IMR-90 (cell line): ENCODE measurements at regions not wholly inside any gene's neighbourhood (a gene's known extent, or its start where the extent isn't known, plus 50 kb on each side); places are given as distances from the start of the nearest gene placed in this dataset.

Source experiments
- ATAC-seq: fragments of 200-7000 bp; cut with Tn5 transposase; 2 replicates; pipeline ENCODE4 v1.9.1; 2020; ENCODE audit warnings: low read depth, mild to moderate bottlenecking, moderate library complexity
- BruUV-seq: library from RNA; stranded (reverse); fragments of 400-500 nt; replicated peaks from 2 replicates; lab custom pipeline; 2021; lab: Mats Ljungman, UMichigan
- CTCF ChIA-PET: fragments of 300-600 bp; formaldehyde crosslinking; extraction: SDS; loops from one replicate; lab custom pipeline; 2021; ENCODE audit warnings: antibody characterized with exemption; lab: Yijun Ruan, JAX
- POLR2A ChIA-PET: fragments of 300-600 bp; sonication (Branson Sonifier 250); formaldehyde crosslinking; loops from one replicate; lab custom pipeline; 2022; ENCODE audit warnings: antibody characterized with exemption; ENCODE audit not compliant: unreplicated experiment; lab: Charles Lee
- DNase-seq: peaks from one replicate; pipeline ENCODE4 v3.0.0; 2013
- H2AFZ ChIP-seq: replicated peaks from 2 replicates; pipeline ENCODE3; 2013; ENCODE audit warnings: low read length, mild to moderate bottlenecking; ENCODE audit not compliant: poor library complexity
- H2AK5ac ChIP-seq: 2 replicates; pipeline ENCODE4 v1.6.1; 2013; ENCODE audit warnings: low read depth, low read length, inconsistent platforms
- H2AK9ac ChIP-seq: replicated peaks from 2 replicates; pipeline ENCODE3; 2013; ENCODE audit warnings: mild to moderate bottlenecking, low read depth, low read length, moderate library complexity; ENCODE audit not compliant: poor library complexity
- H2BK120ac ChIP-seq: 2 replicates; pipeline ENCODE4 v1.6.1; 2013; ENCODE audit warnings: low read depth, low read length, inconsistent platforms
- H2BK15ac ChIP-seq: 3 replicates; pipeline ENCODE4 v1.6.1; 2013; ENCODE audit warnings: low read depth, low read length, inconsistent platforms
- H2BK20ac ChIP-seq: 2 replicates; pipeline ENCODE4 v1.6.1; 2013; ENCODE audit warnings: low read depth, mild to moderate bottlenecking, inconsistent platforms, low read length, moderate library complexity
- H2BK5ac ChIP-seq: 2 replicates; pipeline ENCODE4 v1.6.1; 2013; ENCODE audit warnings: mild to moderate bottlenecking, low read depth, low read length, inconsistent platforms; ENCODE audit not compliant: poor library complexity, severe bottlenecking
- H3K14ac ChIP-seq: replicated peaks from 2 replicates; pipeline ENCODE4 v1.6.1; 2013; ENCODE audit warnings: low read depth, low read length, inconsistent platforms
- H3K18ac ChIP-seq: 2 replicates; pipeline ENCODE4 v1.6.1; 2013; ENCODE audit warnings: low read depth, low read length, control low read depth
- H3K23ac ChIP-seq: 2 replicates; pipeline ENCODE4 v1.6.1; 2013; ENCODE audit warnings: low read depth, low read length, inconsistent platforms
- H3K27ac ChIP-seq: 2 replicates; pipeline ENCODE4 v1.5.1; 2013; ENCODE audit warnings: mild to moderate bottlenecking, control low read depth, low read length; ENCODE audit not compliant: insufficient read depth
- H3K27me3 ChIP-seq: 2 replicates; pipeline ENCODE4 v1.6.1; 2013; ENCODE audit warnings: low read length; ENCODE audit not compliant: control insufficient read depth, insufficient read depth
- H3K36me3 ChIP-seq: 2 replicates; pipeline ENCODE4 v1.6.1; 2013; ENCODE audit warnings: low read length, mixed read lengths; ENCODE audit not compliant: control insufficient read depth, insufficient read depth
- H3K4ac ChIP-seq: 2 replicates; pipeline ENCODE4 v1.6.1; 2013; ENCODE audit warnings: low read depth, low read length, inconsistent platforms
- H3K4me1 ChIP-seq: 2 replicates; pipeline ENCODE4 v1.6.1; 2013; ENCODE audit warnings: low read length, mixed read lengths; ENCODE audit not compliant: control insufficient read depth, insufficient read depth
- H3K4me2 ChIP-seq: 2 replicates; pipeline ENCODE4 v1.6.1; 2013; ENCODE audit warnings: low read depth, mild to moderate bottlenecking, control low read depth, low read length, moderate library complexity
- H3K4me3 ChIP-seq: 2 replicates; pipeline ENCODE4 v1.5.1; 2013; ENCODE audit warnings: low read depth, mild to moderate bottlenecking, control low read depth, low read length, moderate library complexity; ENCODE audit not compliant: insufficient read depth
- H3K56ac ChIP-seq: 2 replicates; pipeline ENCODE4 v1.6.1; 2013; ENCODE audit warnings: low read length, inconsistent platforms; ENCODE audit not compliant: insufficient read depth; ENCODE audit errors: extremely low read depth
- H3K79me1 ChIP-seq, 2 experiments: 2 replicates each; pipeline ENCODE4 v1.6.1; 2013; ENCODE audit warnings: low read length in 2 of 2, inconsistent platforms in 1 of 2, low read depth in 1 of 2
- H3K9ac ChIP-seq: 2 replicates; pipeline ENCODE4 v1.6.1; 2013; ENCODE audit warnings: low read depth, low read length, control low read depth
- H3K9me1 ChIP-seq: 2 replicates; pipeline ENCODE4 v1.6.1; 2013; ENCODE audit warnings: low read length, inconsistent platforms; ENCODE audit not compliant: insufficient read depth
- H3K9me3 ChIP-seq: 2 replicates; pipeline ENCODE4 v1.6.1; 2013; ENCODE audit warnings: low read length; ENCODE audit not compliant: control insufficient read depth, insufficient read depth
- H4K20me1 ChIP-seq: 2 replicates; pipeline ENCODE4 v1.6.1; 2013; ENCODE audit warnings: low read length, inconsistent platforms; ENCODE audit not compliant: insufficient read depth
- H4K5ac ChIP-seq: 2 replicates; pipeline ENCODE4 v1.6.1; 2013; ENCODE audit warnings: mild to moderate bottlenecking, low read depth, low read length, control low read depth
- H4K8ac ChIP-seq, 2 experiments: 2 replicates each; pipeline ENCODE4 v1.6.1; 2013; ENCODE audit warnings: low read depth in 2 of 2, low read length in 2 of 2, control low read depth in 1 of 2, inconsistent platforms in 1 of 2
- H4K91ac ChIP-seq: 2 replicates; pipeline ENCODE4 v1.6.1; 2013; ENCODE audit warnings: low read depth, low read length, inconsistent platforms; ENCODE audit not compliant: insufficient read depth
- BHLHE40 ChIP-seq: fragments of 150-350 bp; IDR thresholded peaks from 2 replicates; pipeline ENCODE4 v1.6.1; 2016; ENCODE audit warnings: mild to moderate bottlenecking, low read depth, low read length
- CEBPB ChIP-seq: IDR thresholded peaks from 2 replicates; pipeline ENCODE4 v1.6.1; 2012; ENCODE audit warnings: low read depth, low read length, improper control_type of control experiment
- CHD1 ChIP-seq: IDR thresholded peaks from 2 replicates; pipeline ENCODE4 v1.6.1; 2012; ENCODE audit warnings: low read depth, low read length, improper control_type of control experiment
- ELK1 ChIP-seq: fragments of 150-350 bp; IDR thresholded peaks from 2 replicates; pipeline ENCODE4 v1.6.1; 2016; ENCODE audit warnings: low read depth, mild to moderate bottlenecking, low read length, moderate library complexity, borderline replicate concordance
- FOS ChIP-seq: fragments of 150-350 bp; IDR thresholded peaks from 2 replicates; pipeline ENCODE4 v1.6.1; 2016; ENCODE audit warnings: low read depth, low read length
- MAFK ChIP-seq: IDR thresholded peaks from 2 replicates; pipeline ENCODE4 v1.6.1; 2012; ENCODE audit warnings: low read depth, low read length, improper control_type of control experiment
- MAZ ChIP-seq: IDR thresholded peaks from 2 replicates; pipeline ENCODE4 v1.6.1; 2012; ENCODE audit warnings: low read depth, mild to moderate bottlenecking, low read length, improper control_type of control experiment, moderate library complexity, borderline replicate concordance
- MXI1 ChIP-seq: IDR thresholded peaks from 2 replicates; pipeline ENCODE4 v1.6.1; 2012; ENCODE audit warnings: low read depth, mild to moderate bottlenecking, low read length, moderate library complexity, borderline replicate concordance
- NFE2L2 ChIP-seq: fragments of 150-350 bp; IDR thresholded peaks from 2 replicates; pipeline ENCODE4 v1.6.1; 2016; ENCODE audit warnings: low read depth, mild to moderate bottlenecking, low read length
- POLR2A ChIP-seq: IDR thresholded peaks from 2 replicates; pipeline ENCODE4 v1.6.1; 2012; ENCODE audit warnings: mild to moderate bottlenecking, low read depth, low read length
- RAD21 ChIP-seq: IDR thresholded peaks from 2 replicates; pipeline ENCODE4 v1.6.1; 2012; ENCODE audit warnings: low read length, improper control_type of control experiment
- RCOR1 ChIP-seq: IDR thresholded peaks from 2 replicates; pipeline ENCODE4 v1.6.1; 2012; ENCODE audit warnings: mild to moderate bottlenecking, low read length, improper control_type of control experiment; ENCODE audit not compliant: insufficient replicate concordance
- RFX5 ChIP-seq: IDR thresholded peaks from 2 replicates; pipeline ENCODE4 v1.8.0; 2012; ENCODE audit warnings: low read depth, mild to moderate bottlenecking, low read length, moderate library complexity
- SMC3 ChIP-seq: fragments of 150-350 bp; IDR thresholded peaks from 2 replicates; pipeline ENCODE4 v1.6.1; 2016; ENCODE audit warnings: low read depth, mild to moderate bottlenecking, antibody characterized with exemption, low read length, moderate library complexity
- WGBS, 2 experiments: methylation state at CpG; one replicate each; pipeline versions ENCODE4 v1.1.5 to v1.1.7; 2013; ENCODE audit warnings: missing lambda C conversion rate in 2 of 2; ENCODE audit not compliant: insufficient read length in 1 of 2; ENCODE audit errors: extremely low coverage in 2 of 2; 5-methylcytosine and 5-hydroxymethylcytosine counted together
- dilution Hi-C: fragments of 300-500 bp; cut with HindIII; formaldehyde crosslinking; loops from one replicate; pipeline ENCODE4 v1.14.3; 2018; ENCODE audit warnings: low sequenced_read_pairs; ENCODE audit not compliant: unreplicated experiment
- in situ Hi-C: fragments of 300-500 bp; cut with MboI; formaldehyde crosslinking; loops from 3 replicates; pipeline ENCODE4 v1.14.3; 2019; ENCODE audit warnings: low sequenced_read_pairs, inconsistent platforms, mixed read lengths
- intact Hi-C: fragments of 100-400 bp; cut with micrococcal nuclease; formaldehyde crosslinking; loops from 2 replicates; pipeline ENCODE4 v1.10.0; 2022
- TF ChIP-seq, protein P1 (sequence below): conservative IDR thresholded peaks from 2 replicates; pipeline ENCODE4 v1.5.1; 2012; ENCODE audit warnings: mild to moderate bottlenecking, low read depth, low read length, improper control_type of control experiment

DNA sequence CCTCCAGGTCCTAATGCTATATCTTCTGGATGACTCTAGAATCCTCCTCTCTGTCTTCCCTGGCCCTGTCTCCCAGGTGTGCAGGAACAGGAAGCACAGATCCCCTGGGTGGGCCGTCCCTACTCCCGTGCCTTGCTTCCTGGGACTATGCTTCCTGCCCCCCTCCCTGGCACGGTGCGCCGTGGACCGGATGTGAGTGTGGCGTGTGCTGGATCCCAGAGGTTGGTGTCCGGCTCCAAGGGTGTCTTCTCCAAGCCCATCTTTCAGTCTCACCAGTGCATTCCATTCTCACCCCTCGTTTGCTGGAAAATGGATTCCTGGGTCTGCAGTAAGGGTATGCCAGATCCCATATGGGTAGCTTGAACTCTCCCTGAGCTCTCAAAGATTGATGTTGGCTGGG is 144.4 kb upstream of the TWIST2 start:
- Histone ChIP-seq H3K14ac (no peak overlapping the region), H2AK9ac (no peak overlapping the region), H2BK5ac (no peak overlapping the region), H3K9ac (no peak overlapping the region), H3K4ac (no peak overlapping the region), H3K27me3 (peaks cover 4% of the 10 kb centered on the region), H4K8ac (no peak overlapping the region), H3K56ac (no peak overlapping the region), H3K9me3 (no peaks in the 10 kb centered on the region), H3K9me1 (peaks cover 8% of the 10 kb centered on the region; the same call in 1 of the 2 replicates), H2AFZ (no peak overlapping the region), H2BK120ac (no peak overlapping the region), H2BK15ac (no peak overlapping the region), H3K4me1 (peaks cover 6% of the 10 kb centered on the region; the same call in 1 of the 2 replicates), H3K18ac (no peak overlapping the region), H3K23ac (no peak overlapping the region), H2AK5ac (no peak overlapping the region), H4K91ac (no peak overlapping the region), H3K4me2 (no peak overlapping the region), H2BK20ac (no peak overlapping the region), H4K5ac (no peak overlapping the region), H3K27ac (no peak overlapping the region), H3K36me3 (no peaks in the 10 kb centered on the region), H3K4me3 (no peak overlapping the region), H3K79me1 (no peaks in the 10 kb centered on the region), H4K20me1 (no peaks in the 10 kb centered on the region)
- dilution Hi-C loops (no loop called here), in situ Hi-C loops (no loop called here), intact Hi-C loops (no loop called here)
- ChIA-PET CTCF (no interaction called here), POLR2A (no interaction called here)
- TF ChIP-seq, protein P1, sequence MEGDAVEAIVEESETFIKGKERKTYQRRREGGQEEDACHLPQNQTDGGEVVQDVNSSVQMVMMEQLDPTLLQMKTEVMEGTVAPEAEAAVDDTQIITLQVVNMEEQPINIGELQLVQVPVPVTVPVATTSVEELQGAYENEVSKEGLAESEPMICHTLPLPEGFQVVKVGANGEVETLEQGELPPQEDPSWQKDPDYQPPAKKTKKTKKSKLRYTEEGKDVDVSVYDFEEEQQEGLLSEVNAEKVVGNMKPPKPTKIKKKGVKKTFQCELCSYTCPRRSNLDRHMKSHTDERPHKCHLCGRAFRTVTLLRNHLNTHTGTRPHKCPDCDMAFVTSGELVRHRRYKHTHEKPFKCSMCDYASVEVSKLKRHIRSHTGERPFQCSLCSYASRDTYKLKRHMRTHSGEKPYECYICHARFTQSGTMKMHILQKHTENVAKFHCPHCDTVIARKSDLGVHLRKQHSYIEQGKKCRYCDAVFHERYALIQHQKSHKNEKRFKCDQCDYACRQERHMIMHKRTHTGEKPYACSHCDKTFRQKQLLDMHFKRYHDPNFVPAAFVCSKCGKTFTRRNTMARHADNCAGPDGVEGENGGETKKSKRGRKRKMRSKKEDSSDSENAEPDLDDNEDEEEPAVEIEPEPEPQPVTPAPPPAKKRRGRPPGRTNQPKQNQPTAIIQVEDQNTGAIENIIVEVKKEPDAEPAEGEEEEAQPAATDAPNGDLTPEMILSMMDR: no peak
- TF ChIP-seq NFE2L2: no peak
- TF ChIP-seq RFX5: no peak
- no peak for TF ChIP-seq ELK1
- no peak for TF ChIP-seq RAD21
- no peak for TF ChIP-seq SMC3
- TF ChIP-seq MAZ: no peak
- TF ChIP-seq BHLHE40: no peak
- no peak for TF ChIP-seq RCOR1
- TF ChIP-seq MXI1: no peak
- no peak for TF ChIP-seq POLR2A
- no peak for TF ChIP-seq FOS
- TF ChIP-seq CEBPB: no peak
- TF ChIP-seq MAFK: no peak
- no peak for TF ChIP-seq CHD1
- 80% methylated on average over 1 of the region's 9 CpGs; no CpG with 5 or more reads in 1 of the 2 experiments for WGBS, 2 experiments
- DNase-seq: no peak
- ATAC-seq: no peak
- no TSS peak for BruUV-seq
